ENCODE measurements at regions not wholly inside any gene's neighbourhood (a gene's known extent, or its start where the extent isn't known, plus 50 kb on each side); places are given as distances from the start of the nearest gene placed in this dataset.
A peak's percentile ranks its signal among the peaks of the same experiment; 100 is the strongest.

DNA sequence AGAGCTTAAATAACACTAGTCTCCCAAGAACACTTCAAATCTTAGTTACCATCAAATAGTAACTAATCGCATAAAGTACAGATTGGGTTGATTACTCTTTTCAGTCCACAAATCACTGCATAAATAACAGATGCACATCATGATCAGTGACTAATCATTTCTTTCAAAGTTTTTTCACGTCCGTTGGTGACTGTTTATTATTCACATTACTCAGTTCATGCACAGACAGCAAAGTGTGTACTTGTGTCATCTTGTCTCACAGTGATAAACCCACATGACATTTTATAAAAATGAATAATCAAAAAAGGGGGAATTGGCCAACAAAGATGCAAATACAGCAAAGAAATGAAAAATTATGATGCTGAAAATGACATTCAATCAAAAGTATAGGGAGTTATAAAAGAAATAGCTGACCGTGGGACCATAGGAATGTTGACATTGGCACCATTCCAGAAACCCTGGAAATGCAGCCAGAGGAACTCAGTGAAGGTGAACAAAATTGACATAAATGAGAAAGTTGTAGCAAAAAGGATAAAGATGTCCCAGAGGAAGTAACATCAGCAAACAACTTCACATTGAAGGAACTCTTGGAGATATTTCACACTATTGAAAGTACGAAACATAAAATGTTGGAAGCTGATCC is 161.5 kb downstream of the SOX3 start:
- WGBS (ENCODE audit: missing lambda C conversion rate), result 24% methylated on average over 5 of the region's 5 CpGs
- Histone ChIP-seq H3K4me3 (no peak overlapping the region), H3K9me3 (no peaks in the 10 kb centered on the region), H3K4me1 (no peaks in the 10 kb centered on the region), H3K27ac (no peak overlapping the region), H3K4me2 (no peak overlapping the region)
- FAIRE-seq (peak; percentile 56), ATAC-seq (no peak), DNase-seq (ENCODE audit: low read depth in 1 of 2, low spot score in 1 of 2) (no peak)
- CTCF ChIA-PET, result no interaction called here
- TF ChIP-seq, protein P1, sequence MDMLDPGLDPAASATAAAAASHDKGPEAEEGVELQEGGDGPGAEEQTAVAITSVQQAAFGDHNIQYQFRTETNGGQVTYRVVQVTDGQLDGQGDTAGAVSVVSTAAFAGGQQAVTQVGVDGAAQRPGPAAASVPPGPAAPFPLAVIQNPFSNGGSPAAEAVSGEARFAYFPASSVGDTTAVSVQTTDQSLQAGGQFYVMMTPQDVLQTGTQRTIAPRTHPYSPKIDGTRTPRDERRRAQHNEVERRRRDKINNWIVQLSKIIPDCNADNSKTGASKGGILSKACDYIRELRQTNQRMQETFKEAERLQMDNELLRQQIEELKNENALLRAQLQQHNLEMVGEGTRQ (IDR thresholded peaks at IDR 0.05), result no peak
- TF ChIP-seq FOSL2 (IDR thresholded peaks at IDR 0.05) (no peak), FOSL2 (CRISPR knock-in tag; IDR thresholded peaks at IDR 0.05) (0 out of 2 replicates have a peak, but pooled peaks have one; percentile 14), CEBPB (IDR thresholded peaks at IDR 0.05) (no peak), EHMT2 (IDR thresholded peaks at IDR 0.05; ENCODE audit: low read depth) (no peak)
- POLR2A ChIA-PET, result no interaction called here

DNA sequence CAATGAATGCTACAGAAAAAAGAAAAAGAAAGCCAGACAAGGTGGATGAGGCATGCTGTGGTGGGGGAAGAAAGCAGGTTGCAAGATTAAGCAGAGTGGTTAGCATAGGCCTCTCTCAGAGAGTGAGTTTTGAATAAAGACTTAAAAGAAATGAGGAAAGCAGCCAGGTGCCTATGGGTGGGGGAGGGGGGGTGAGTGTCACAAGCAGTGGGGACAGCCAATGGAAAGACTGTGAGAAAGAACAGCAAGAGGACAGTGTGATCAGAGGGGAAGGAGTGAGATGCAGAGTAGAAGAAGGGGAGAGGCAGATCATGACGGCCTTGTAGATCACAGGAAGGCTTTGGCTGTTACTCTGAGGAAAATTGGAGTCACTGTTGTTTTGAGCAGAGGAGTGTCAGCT is 162.5 kb downstream of the SOX3 start:
- DNase-seq (ENCODE audit: low read depth in 1 of 2, low spot score in 1 of 2) (no peak), ATAC-seq (no peak), FAIRE-seq (no peak)
- WGBS (ENCODE audit: missing lambda C conversion rate), result 35% methylated on average over 1 of the region's 1 CpG
- no peak overlapping the region for H3K4me2 ChIP-seq
- no peak for TF ChIP-seq RARB (CRISPR knock-in tag; IDR thresholded peaks at IDR 0.05)
- TF ChIP-seq ZC3H11A (IDR thresholded peaks at IDR 0.05), result no peak
- TF ChIP-seq, protein P2, sequence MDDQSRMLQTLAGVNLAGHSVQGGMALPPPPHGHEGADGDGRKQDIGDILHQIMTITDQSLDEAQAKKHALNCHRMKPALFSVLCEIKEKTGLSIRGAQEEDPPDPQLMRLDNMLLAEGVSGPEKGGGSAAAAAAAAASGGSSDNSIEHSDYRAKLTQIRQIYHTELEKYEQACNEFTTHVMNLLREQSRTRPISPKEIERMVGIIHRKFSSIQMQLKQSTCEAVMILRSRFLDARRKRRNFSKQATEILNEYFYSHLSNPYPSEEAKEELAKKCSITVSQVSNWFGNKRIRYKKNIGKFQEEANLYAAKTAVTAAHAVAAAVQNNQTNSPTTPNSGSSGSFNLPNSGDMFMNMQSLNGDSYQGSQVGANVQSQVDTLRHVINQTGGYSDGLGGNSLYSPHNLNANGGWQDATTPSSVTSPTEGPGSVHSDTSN (IDR thresholded peaks at IDR 0.05), result no peak
- TF ChIP-seq, protein P3, sequence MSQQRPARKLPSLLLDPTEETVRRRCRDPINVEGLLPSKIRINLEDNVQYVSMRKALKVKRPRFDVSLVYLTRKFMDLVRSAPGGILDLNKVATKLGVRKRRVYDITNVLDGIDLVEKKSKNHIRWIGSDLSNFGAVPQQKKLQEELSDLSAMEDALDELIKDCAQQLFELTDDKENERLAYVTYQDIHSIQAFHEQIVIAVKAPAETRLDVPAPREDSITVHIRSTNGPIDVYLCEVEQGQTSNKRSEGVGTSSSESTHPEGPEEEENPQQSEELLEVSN (IDR thresholded peaks at IDR 0.05; ENCODE audit: borderline replicate concordance, low read depth), result no peak
- no peak for TF ChIP-seq FOSB (CRISPR knock-in tag; IDR thresholded peaks at IDR 0.05)
- no peak for TF ChIP-seq JUN (IDR thresholded peaks at IDR 0.05)
- TF ChIP-seq, protein P4, sequence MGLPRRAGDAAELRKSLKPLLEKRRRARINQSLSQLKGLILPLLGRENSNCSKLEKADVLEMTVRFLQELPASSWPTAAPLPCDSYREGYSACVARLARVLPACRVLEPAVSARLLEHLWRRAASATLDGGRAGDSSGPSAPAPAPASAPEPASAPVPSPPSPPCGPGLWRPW (IDR thresholded peaks at IDR 0.05), result no peak
- no peak for TF ChIP-seq PHF8 (IDR thresholded peaks at IDR 0.05; ENCODE audit: borderline replicate concordance, low read depth)
- H3K27ac ChIP-seq, result no peak overlapping the region
- ChIA-PET CTCF (no interaction called here), POLR2A (no interaction called here)
- no peaks in the 10 kb centered on the region for H3K4me1 ChIP-seq
- no peaks in the 10 kb centered on the region for H3K9me3 ChIP-seq
- no peak overlapping the region for H3K4me3 ChIP-seq

DNA sequence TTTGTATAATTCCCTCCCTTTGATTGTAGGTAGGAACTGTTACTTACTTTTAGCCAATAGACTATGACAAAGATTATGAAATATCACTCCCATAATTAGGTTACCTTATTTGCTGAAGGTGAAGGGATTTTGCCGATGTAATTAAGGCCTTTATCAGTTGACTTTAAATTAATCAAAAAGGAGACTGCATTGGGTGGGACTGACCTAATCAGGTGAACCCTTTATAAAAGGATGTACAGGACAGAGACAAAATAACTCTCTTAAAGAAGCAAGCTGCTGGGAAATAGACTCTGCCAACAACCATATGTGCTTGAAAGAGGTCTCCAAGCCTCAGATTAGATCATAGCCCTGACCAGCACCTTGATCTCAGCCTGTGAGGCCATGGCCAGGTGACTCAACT is 167.6 kb downstream of the SOX3 start:
- DNase-seq (ENCODE audit: low read depth in 1 of 2, low spot score in 1 of 2) (no peak), FAIRE-seq (peak; percentile 7), ATAC-seq (no peak)
- no peaks in the 10 kb centered on the region for H3K9me3 ChIP-seq
- H3K4me2 ChIP-seq, result no peak overlapping the region
- POLR2A ChIA-PET, result no interaction called here
- H3K4me1 ChIP-seq, result no peaks in the 10 kb centered on the region
- 37% methylated on average over 1 of the region's 1 CpG for WGBS (ENCODE audit: missing lambda C conversion rate)
- H3K27ac ChIP-seq, result no peak overlapping the region
- no peak overlapping the region for H3K4me3 ChIP-seq
- CTCF ChIA-PET, result no interaction called here
- TF ChIP-seq RCOR1 (IDR thresholded peaks at IDR 0.05; ENCODE audit: low read depth, low read length) (no peak), HOXB13 (CRISPR knock-in tag; IDR thresholded peaks at IDR 0.05; ENCODE audit: low read depth) (no peak), HEYL (CRISPR knock-in tag; IDR thresholded peaks at IDR 0.05) (no peak), FOSL2 (IDR thresholded peaks at IDR 0.05) (no peak), FOSL2 (CRISPR knock-in tag; IDR thresholded peaks at IDR 0.05) (no peak), ZSCAN20 (CRISPR knock-in tag; IDR thresholded peaks at IDR 0.05) (no peak), POLR2A (IDR thresholded peaks at IDR 0.05; ENCODE audit: low read length) (no peak), ESRRA (IDR thresholded peaks at IDR 0.05; ENCODE audit: borderline replicate concordance, low read length) (no peak), BHLHE40 (IDR thresholded peaks at IDR 0.05; ENCODE audit: low read depth, low read length) (no peak)
- TF ChIP-seq, protein P2 (IDR thresholded peaks at IDR 0.05), result no peak
- TF ChIP-seq, protein P5, sequence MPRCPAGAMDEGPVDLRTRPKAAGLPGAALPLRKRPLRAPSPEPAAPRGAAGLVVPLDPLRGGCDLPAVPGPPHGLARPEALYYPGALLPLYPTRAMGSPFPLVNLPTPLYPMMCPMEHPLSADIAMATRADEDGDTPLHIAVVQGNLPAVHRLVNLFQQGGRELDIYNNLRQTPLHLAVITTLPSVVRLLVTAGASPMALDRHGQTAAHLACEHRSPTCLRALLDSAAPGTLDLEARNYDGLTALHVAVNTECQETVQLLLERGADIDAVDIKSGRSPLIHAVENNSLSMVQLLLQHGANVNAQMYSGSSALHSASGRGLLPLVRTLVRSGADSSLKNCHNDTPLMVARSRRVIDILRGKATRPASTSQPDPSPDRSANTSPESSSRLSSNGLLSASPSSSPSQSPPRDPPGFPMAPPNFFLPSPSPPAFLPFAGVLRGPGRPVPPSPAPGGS (IDR thresholded peaks at IDR 0.05), result no peak

Data from A549 (cell line).